GM18526 (cell line): ENCODE measurements at regions not wholly inside any gene's neighbourhood (a gene's known extent, or its start where the extent isn't known, plus 50 kb on each side); places are given as distances from the start of the nearest gene placed in this dataset.

Experiments used
- POLR2A ChIP-seq: IDR thresholded peaks from 3 replicates; pipeline ENCODE4 v1.6.1; 2011; ENCODE audit not compliant: insufficient read length; ENCODE audit errors: extremely low read depth

GRCh38 chr14:71690478-71690877 lies 241.8 kb upstream of the RGS6 start:
- no peak for TF ChIP-seq POLR2A

GRCh38 chr14:71692496-71692895 lies 239.7 kb upstream of the RGS6 start:
- no peak for TF ChIP-seq POLR2A

- no peak for TF ChIP-seq POLR2A
Observed at GRCh38 chr14:71693381-71693780, 238.8 kb upstream of the RGS6 start.

GRCh38 chr14:71694591-71695530 lies 237.4 kb upstream of the RGS6 start:
- TF ChIP-seq POLR2A = no peak

- TF ChIP-seq POLR2A = no peak
Observed at GRCh38 chr14:71695611-71696350, 236.4 kb upstream of the RGS6 start.

GRCh38 chr14:71698027-71698426 lies 234.2 kb upstream of the RGS6 start:
- TF ChIP-seq POLR2A = no peak

- no peak for TF ChIP-seq POLR2A
Observed at GRCh38 chr14:71698673-71699072, 233.6 kb upstream of the RGS6 start.

- TF ChIP-seq POLR2A = no peak
Observed at GRCh38 chr14:71701990-71702389, 230.2 kb upstream of the RGS6 start.

- no peak for TF ChIP-seq POLR2A
Observed at GRCh38 chr14:71702786-71703185, 229.4 kb upstream of the RGS6 start.

- no peak for TF ChIP-seq POLR2A
Observed at GRCh38 chr14:71703477-71703876, 228.8 kb upstream of the RGS6 start.

GRCh38 chr14:71704210-71704609 lies 228.0 kb upstream of the RGS6 start:
- TF ChIP-seq POLR2A = no peak

GRCh38 chr14:71705460-71705859 lies 226.8 kb upstream of the RGS6 start:
- TF ChIP-seq POLR2A = no peak

- TF ChIP-seq POLR2A = no peak
Observed at GRCh38 chr14:71709076-71709475, 223.2 kb upstream of the RGS6 start.

GRCh38 chr14:71709987-71710386 lies 222.2 kb upstream of the RGS6 start:
- TF ChIP-seq POLR2A = no peak

GRCh38 chr14:71711125-71711524 lies 221.1 kb upstream of the RGS6 start:
- TF ChIP-seq POLR2A = no peak

GRCh38 chr14:71711619-71712018 lies 220.6 kb upstream of the RGS6 start:
- TF ChIP-seq POLR2A = no peak
